H1 (cell line): ENCODE measurements at regions not wholly inside any gene's neighbourhood (a gene's known extent, or its start where the extent isn't known, plus 50 kb on each side); places are given as distances from the start of the nearest gene placed in this dataset.

Source experiments
- CTCF ChIA-PET: fragments of 300-600 bp; sonication (Branson Sonifier 250); formaldehyde crosslinking; loops from one replicate; lab custom pipeline; 2021; ENCODE audit not compliant: partially characterized antibody; lab: Charles Lee
- POLR2A ChIA-PET: fragments of 300-600 bp; sonication (Branson Sonifier 250); formaldehyde crosslinking; loops from one replicate; lab custom pipeline; 2021; ENCODE audit warnings: inconsistent platforms; ENCODE audit not compliant: partially characterized antibody; lab: Charles Lee
- DNase-seq, 2 experiments: peaks; one replicate each; pipeline versions ENCODE4 v3.0.0 to v3.0.0-alpha.2; 2010 to 2022; ENCODE audit warnings: low spot score in 2 of 2, low read depth in 1 of 2, mixed read lengths in 1 of 2
- FAIRE-seq: peaks from 2 replicates; lab custom pipeline; 2011; peaks lifted over from hg19 to GRCh38; lab: Jason Lieb, UNC
- H2AFZ ChIP-seq: 2 replicates; pipeline ENCODE4 v1.8.1; 2012; ENCODE audit warnings: low read length, inconsistent platforms
- H2AK5ac ChIP-seq: 2 replicates; pipeline ENCODE4 v1.6.1; 2013; ENCODE audit warnings: low read depth, low read length
- H2BK120ac ChIP-seq: replicated peaks from 2 replicates; pipeline ENCODE3; 2013; ENCODE audit warnings: low read depth, low read length, inconsistent platforms
- H2BK12ac ChIP-seq: 2 replicates; pipeline ENCODE4 v1.6.1; 2013; ENCODE audit warnings: low read depth, low read length
- H2BK15ac ChIP-seq: 2 replicates; pipeline ENCODE4 v1.6.1; 2013; ENCODE audit warnings: low read length
- H2BK20ac ChIP-seq: 2 replicates; pipeline ENCODE4 v1.6.1; 2013; ENCODE audit warnings: low read length
- H2BK5ac ChIP-seq: 2 replicates; pipeline ENCODE4 v1.6.1; 2013; ENCODE audit warnings: low read depth, low read length
- H3K14ac ChIP-seq: 2 replicates; pipeline ENCODE4 v1.6.1; 2013; ENCODE audit warnings: inconsistent platforms; ENCODE audit not compliant: insufficient read length
- H3K18ac ChIP-seq: 2 replicates; pipeline ENCODE4 v1.6.1; 2013; ENCODE audit warnings: low read length; ENCODE audit errors: extremely low read depth
- H3K23ac ChIP-seq: 2 replicates; pipeline ENCODE4 v1.6.1; 2013; ENCODE audit warnings: inconsistent platforms; ENCODE audit not compliant: insufficient read length
- H3K23me2 ChIP-seq: 2 replicates; pipeline ENCODE4 v1.6.1; 2013; ENCODE audit warnings: low read depth, low read length
- H3K27ac ChIP-seq: 2 replicates; pipeline ENCODE4 v1.6.1; 2011; ENCODE audit warnings: low read depth, low read length, inconsistent platforms
- H3K27me3 ChIP-seq, 4 experiments: replicated peaks in 1 of 4; 1 replicate in 1 of 4; 2 replicates in 3 of 4; pipeline versions ENCODE4 v1.6.1 to v1.8.1; 2011 to 2013; ENCODE audit warnings: low read length in 3 of 4, mild to moderate bottlenecking in 3 of 4, inconsistent platforms in 2 of 4, mixed read lengths in 2 of 4, moderate library complexity in 1 of 4; ENCODE audit not compliant: control insufficient read depth in 3 of 4, insufficient read depth in 3 of 4; ENCODE audit errors: extremely low read depth in 1 of 4
- H3K36me3 ChIP-seq, 4 experiments: 2 replicates each; pipeline versions ENCODE4 v1.6.1 to v1.8.1; 2011 to 2013; ENCODE audit warnings: mild to moderate bottlenecking in 4 of 4, low read length in 3 of 4, moderate library complexity in 2 of 4, control low read depth in 1 of 4, inconsistent platforms in 1 of 4; ENCODE audit not compliant: insufficient read depth in 4 of 4, control insufficient read depth in 2 of 4
- H3K4ac ChIP-seq: replicated peaks from 2 replicates; pipeline ENCODE3; 2013; ENCODE audit warnings: low read length, low read depth, mixed read lengths, inconsistent platforms; ENCODE audit not compliant: insufficient read length
- H3K4me1 ChIP-seq, 4 experiments: replicated peaks in 1 of 4; 1 replicate in 1 of 4; 2 replicates in 3 of 4; pipeline versions ENCODE4 v1.6.1 to v1.8.1; 2011 to 2013; ENCODE audit warnings: low read length in 3 of 4, inconsistent platforms in 2 of 4, mixed read lengths in 1 of 4; ENCODE audit not compliant: insufficient read depth in 4 of 4, control insufficient read depth in 3 of 4
- H3K4me2 ChIP-seq, 2 experiments: 2 replicates each; pipeline versions ENCODE4 v1.6.1 to v1.8.1; 2011 to 2013; ENCODE audit warnings: low read depth in 2 of 2, low read length in 2 of 2, control low read depth in 1 of 2, inconsistent platforms in 1 of 2, mild to moderate bottlenecking in 1 of 2; ENCODE audit not compliant: insufficient read depth in 1 of 2
- H3K4me3 ChIP-seq, 4 experiments: fragments of 200-600, 300-600 bp in 1 of 4; sonication (generic), shearing (Covaris generic), sonication (Bioruptor Twin) in 1 of 4; 2 replicates each; pipeline versions ENCODE4 v1.5.1 to v1.8.1; 2011 to 2016; ENCODE audit warnings: low read length in 4 of 4, low read depth in 3 of 4, control low read depth in 2 of 4, inconsistent platforms in 2 of 4, mild to moderate bottlenecking in 2 of 4, mixed read lengths in 1 of 4, moderate library complexity in 1 of 4; ENCODE audit not compliant: insufficient read depth in 2 of 4; ENCODE audit errors: extremely low read depth in 1 of 4
- H3K56ac ChIP-seq: replicated peaks from 2 replicates; pipeline ENCODE3; 2013; ENCODE audit warnings: low read depth, mild to moderate bottlenecking, mixed read lengths, low read length, inconsistent platforms; ENCODE audit not compliant: insufficient read length
- H3K79me1 ChIP-seq: 2 replicates; pipeline ENCODE4 v1.6.1; 2013; ENCODE audit warnings: low read depth, low read length, control low read depth
- H3K79me2 ChIP-seq, 2 experiments: 2 replicates each; pipeline versions ENCODE4 v1.6.1 to v1.8.1; 2012 to 2013; ENCODE audit warnings: low read length in 2 of 2, mild to moderate bottlenecking in 2 of 2, inconsistent platforms in 1 of 2; ENCODE audit not compliant: insufficient read depth in 2 of 2, control insufficient read depth in 1 of 2
- H3K9ac ChIP-seq, 4 experiments: replicated peaks in 1 of 4; 1 replicate in 1 of 4; 2 replicates in 3 of 4; pipeline versions ENCODE4 v1.6.1 to v1.8.1; 2011 to 2013; ENCODE audit warnings: low read depth in 3 of 4, low read length in 3 of 4, control low read depth in 2 of 4, mild to moderate bottlenecking in 2 of 4, moderate library complexity in 2 of 4, inconsistent platforms in 1 of 4; ENCODE audit errors: extremely low read depth in 1 of 4
- H3K9me3 ChIP-seq, 2 experiments: 2 replicates each; pipeline versions ENCODE4 v1.6.1 to v1.8.1; 2012 to 2013; ENCODE audit warnings: mild to moderate bottlenecking in 2 of 2, moderate library complexity in 2 of 2, control low read depth in 1 of 2, inconsistent platforms in 1 of 2, low read depth in 1 of 2, low read length in 1 of 2, mixed read lengths in 1 of 2; ENCODE audit not compliant: insufficient read depth in 2 of 2
- H4K20me1 ChIP-seq, 2 experiments: replicated peaks in 1 of 2; 2 replicates each; pipeline versions ENCODE3 to v1.8.1; 2011 to 2013; ENCODE audit warnings: inconsistent platforms in 2 of 2, low read length in 2 of 2, mild to moderate bottlenecking in 1 of 2; ENCODE audit not compliant: insufficient read depth in 2 of 2, control insufficient read depth in 1 of 2
- H4K5ac ChIP-seq: 2 replicates; pipeline ENCODE4 v1.6.1; 2013; ENCODE audit warnings: low read length, low read depth, mixed read lengths, inconsistent platforms; ENCODE audit not compliant: insufficient read length
- H4K8ac ChIP-seq: 2 replicates; pipeline ENCODE4 v1.8.0; 2013; ENCODE audit warnings: mild to moderate bottlenecking, moderate library complexity, low read length, inconsistent platforms; ENCODE audit not compliant: insufficient read depth; ENCODE audit errors: extremely low read depth
- H4K91ac ChIP-seq: replicated peaks from 2 replicates; pipeline ENCODE3; 2013; ENCODE audit warnings: low read length, mixed read lengths, inconsistent platforms; ENCODE audit not compliant: insufficient read length
- BCL11A ChIP-seq, 2 experiments: IDR thresholded peaks; one replicate each; pipeline ENCODE4 v1.6.1; 2011; ENCODE audit warnings: low read depth in 2 of 2, low read length in 2 of 2, mild to moderate bottlenecking in 2 of 2
- E2F6 ChIP-seq: IDR thresholded peaks from 2 replicates; pipeline ENCODE4 v1.6.1; 2012; ENCODE audit warnings: inconsistent platforms
- EGR1 ChIP-seq: IDR thresholded peaks from 2 replicates; pipeline ENCODE4 v1.6.1; 2011; ENCODE audit warnings: low read depth, low read length, borderline replicate concordance
- JUN ChIP-seq: IDR thresholded peaks from 2 replicates; pipeline ENCODE4 v1.6.1; 2011; ENCODE audit warnings: low read depth, mild to moderate bottlenecking, improper control_type of control experiment, low read length
- KDM4A ChIP-seq: IDR thresholded peaks from one replicate; pipeline ENCODE4 v1.7.1; 2012; ENCODE audit warnings: low read depth, mild to moderate bottlenecking, moderate library complexity, low read length, inconsistent platforms; ENCODE audit not compliant: severe bottlenecking
- SP4 ChIP-seq: IDR thresholded peaks from 2 replicates; pipeline ENCODE4 v1.6.1; 2012; ENCODE audit warnings: low read length, inconsistent platforms
- TAF7 ChIP-seq: optimal IDR thresholded peaks from 2 replicates; pipeline ENCODE3; 2011; ENCODE audit warnings: low read depth, mild to moderate bottlenecking, inconsistent platforms, low read length, moderate library complexity, borderline replicate concordance
- YY1 ChIP-seq: IDR thresholded peaks from 2 replicates; pipeline ENCODE4 v1.6.1; 2011; ENCODE audit warnings: low read depth, mild to moderate bottlenecking, low read length
- WGBS, 2 experiments: shearing (Covaris generic) in 1 of 2; methylation state at CpG; one replicate each; pipeline versions ENCODE4 v1.1.6 to v1.1.7; 2013 to 2015; ENCODE audit warnings: low lambda C conversion rate in 2 of 2, mixed read lengths in 2 of 2, inconsistent platforms in 1 of 2, low coverage in 1 of 2, missing lambda C conversion rate in 1 of 2; ENCODE audit not compliant: insufficient replicate concordance in 2 of 2, insufficient coverage in 1 of 2, insufficient read length in 1 of 2; ENCODE audit errors: extremely low coverage in 1 of 2, missing lambda C conversion rate in 1 of 2; 5-methylcytosine and 5-hydroxymethylcytosine counted together
- TF ChIP-seq, protein P1 (sequence below): IDR thresholded peaks from 2 replicates; pipeline ENCODE4 v1.6.1; 2012; ENCODE audit warnings: low read length, inconsistent platforms

- H3K79me1 ChIP-seq, result no peaks in the 10 kb centered on the region
- no peak overlapping the region for H3K4me3 ChIP-seq
- H3K4me2 ChIP-seq, result no peak overlapping the region
- H4K5ac ChIP-seq, result no peak overlapping the region
- H4K8ac ChIP-seq, result no peak overlapping the region
- no peaks in the 10 kb centered on the region for H4K20me1 ChIP-seq
- H3K23ac ChIP-seq, result no peak overlapping the region
- no peak overlapping the region for H3K56ac ChIP-seq
- CTCF ChIA-PET, result interaction anchor here (1.0 to 1.5 kb wide), 2 partner anchors 9 to 150 kb away, joined by 4 to 5 read pairs; no protein-coding TSS in a partner anchor
- H2BK20ac ChIP-seq, result no peak overlapping the region
- no peaks in the 10 kb centered on the region for H3K36me3 ChIP-seq
- no peak overlapping the region for H3K9ac ChIP-seq
- FAIRE-seq (no peak), DNase-seq (no peak)
- no peaks in the 10 kb centered on the region; a peak in 1 of 7 replicates for H3K4me1 ChIP-seq
- H3K9me3 ChIP-seq, result peaks cover 0 to 3% of the 10 kb centered on the region in 2 experiments; a peak in 1 of 4 replicates
- H4K91ac ChIP-seq, result no peak overlapping the region
- H3K4ac ChIP-seq, result no peak overlapping the region
- H3K14ac ChIP-seq, result no peak overlapping the region
- no peak overlapping the region for H2BK120ac ChIP-seq
- no peak overlapping the region for H2BK12ac ChIP-seq
- WGBS, 2 experiments, result 98% methylated on average over 6 of the region's 6 CpGs; no CpG with 5 or more reads in 1 of the 2 experiments
- no peaks in the 10 kb centered on the region; the same call in 1 of the 2 replicates for H3K23me2 ChIP-seq
- H2AK5ac ChIP-seq, result no peak overlapping the region
- H3K27me3 ChIP-seq, result peaks cover 0 to 4% (median 2%) of the 10 kb centered on the region in 4 experiments; a peak in 3 of 7 replicates
- H3K18ac ChIP-seq, result no peak overlapping the region
- POLR2A ChIA-PET, result no interaction called here
- H3K79me2 ChIP-seq, result no peaks in the 10 kb centered on the region
- no peak overlapping the region for H3K27ac ChIP-seq
- no peak overlapping the region for H2BK15ac ChIP-seq
- no peak overlapping the region for H2BK5ac ChIP-seq
- no peak overlapping the region for H2AFZ ChIP-seq
- no peak for TF ChIP-seq YY1
- no peak for TF ChIP-seq E2F6
- no peak for TF ChIP-seq KDM4A
- TF ChIP-seq SP4, result no peak
- no peak for TF ChIP-seq JUN
- TF ChIP-seq, protein P1, sequence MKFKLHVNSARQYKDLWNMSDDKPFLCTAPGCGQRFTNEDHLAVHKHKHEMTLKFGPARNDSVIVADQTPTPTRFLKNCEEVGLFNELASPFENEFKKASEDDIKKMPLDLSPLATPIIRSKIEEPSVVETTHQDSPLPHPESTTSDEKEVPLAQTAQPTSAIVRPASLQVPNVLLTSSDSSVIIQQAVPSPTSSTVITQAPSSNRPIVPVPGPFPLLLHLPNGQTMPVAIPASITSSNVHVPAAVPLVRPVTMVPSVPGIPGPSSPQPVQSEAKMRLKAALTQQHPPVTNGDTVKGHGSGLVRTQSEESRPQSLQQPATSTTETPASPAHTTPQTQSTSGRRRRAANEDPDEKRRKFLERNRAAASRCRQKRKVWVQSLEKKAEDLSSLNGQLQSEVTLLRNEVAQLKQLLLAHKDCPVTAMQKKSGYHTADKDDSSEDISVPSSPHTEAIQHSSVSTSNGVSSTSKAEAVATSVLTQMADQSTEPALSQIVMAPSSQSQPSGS, result no peak
- TF ChIP-seq TAF7, result no peak
- TF ChIP-seq BCL11A (IDR thresholded peaks at IDR 0.05; ENCODE audit: low read depth in 2 of 2, low read length in 2 of 2), result no peak
- no peak for TF ChIP-seq EGR1
These were observed 230.4 kb downstream of the BUD13 start for GRCh38 chr11:116542406-116542805.
